ENCODE measurements at regions not wholly inside any gene's neighbourhood (a gene's known extent, or its start where the extent isn't known, plus 50 kb on each side); places are given as distances from the start of the nearest gene placed in this dataset.

- DNase-seq, result no peak
- no peaks in the 10 kb centered on the region for H3K36me3 ChIP-seq (ENCODE audit: control insufficient read depth, insufficient read depth, low read length)
- no peak overlapping the region for H3K4me3 ChIP-seq (ENCODE audit: insufficient read depth, low read depth, low read length, poor library complexity, severe bottlenecking)
- H3K4me1 ChIP-seq (ENCODE audit: control insufficient read depth, insufficient read depth, low read length, poor library complexity, severe bottlenecking), result no peaks in the 10 kb centered on the region
- H3K27ac ChIP-seq (ENCODE audit: insufficient read depth, low read length, poor library complexity, severe bottlenecking), result no peak overlapping the region
- H3K27me3 ChIP-seq (replicated peaks; ENCODE audit: control insufficient read depth, insufficient read depth, low read length, poor library complexity, severe bottlenecking), result no peaks in the 10 kb centered on the region
- no peaks in the 10 kb centered on the region for H3K9me3 ChIP-seq (ENCODE audit: control insufficient read depth, low read length)
Measured at GRCh38 chr13:24104723-24105122, 55.8 kb upstream of the SPATA13 start.

- H3K36me3 ChIP-seq (ENCODE audit: control insufficient read depth, insufficient read depth, low read length), result no peaks in the 10 kb centered on the region
- H3K27me3 ChIP-seq (replicated peaks; ENCODE audit: control insufficient read depth, insufficient read depth, low read length, poor library complexity, severe bottlenecking), result no peaks in the 10 kb centered on the region
- H3K27ac ChIP-seq (ENCODE audit: insufficient read depth, low read length, poor library complexity, severe bottlenecking), result no peak overlapping the region
- H3K4me3 ChIP-seq (ENCODE audit: insufficient read depth, low read depth, low read length, poor library complexity, severe bottlenecking), result no peak overlapping the region
- no peak for DNase-seq
- H3K4me1 ChIP-seq (ENCODE audit: control insufficient read depth, insufficient read depth, low read length, poor library complexity, severe bottlenecking), result no peaks in the 10 kb centered on the region
- H3K9me3 ChIP-seq (ENCODE audit: control insufficient read depth, low read length), result no peaks in the 10 kb centered on the region
Measured at GRCh38 chr13:24106429-24106828, 54.1 kb upstream of the SPATA13 start.

GRCh38 chr13:24107955-24108614 is 52.4 kb upstream of the SPATA13 start:
- Histone ChIP-seq H3K4me3 (ENCODE audit: insufficient read depth, low read depth, low read length, poor library complexity, severe bottlenecking) (no peak overlapping the region), H3K4me1 (ENCODE audit: control insufficient read depth, insufficient read depth, low read length, poor library complexity, severe bottlenecking) (no peaks in the 10 kb centered on the region), H3K36me3 (ENCODE audit: control insufficient read depth, insufficient read depth, low read length) (no peaks in the 10 kb centered on the region), H3K27ac (ENCODE audit: insufficient read depth, low read length, poor library complexity, severe bottlenecking) (no peak overlapping the region), H3K9me3 (ENCODE audit: control insufficient read depth, low read length) (no peaks in the 10 kb centered on the region), H3K27me3 (replicated peaks; ENCODE audit: control insufficient read depth, insufficient read depth, low read length, poor library complexity, severe bottlenecking) (no peaks in the 10 kb centered on the region)
- no peak for DNase-seq

- Histone ChIP-seq H3K4me3 (ENCODE audit: insufficient read depth, low read depth, low read length, poor library complexity, severe bottlenecking) (no peak overlapping the region), H3K36me3 (ENCODE audit: control insufficient read depth, insufficient read depth, low read length) (no peaks in the 10 kb centered on the region), H3K4me1 (ENCODE audit: control insufficient read depth, insufficient read depth, low read length, poor library complexity, severe bottlenecking) (no peaks in the 10 kb centered on the region), H3K9me3 (ENCODE audit: control insufficient read depth, low read length) (no peaks in the 10 kb centered on the region), H3K27ac (ENCODE audit: insufficient read depth, low read length, poor library complexity, severe bottlenecking) (no peak overlapping the region), H3K27me3 (replicated peaks; ENCODE audit: control insufficient read depth, insufficient read depth, low read length, poor library complexity, severe bottlenecking) (no peaks in the 10 kb centered on the region)
- DNase-seq, result no peak
Measured at GRCh38 chr13:24108615-24108965, 51.9 kb upstream of the SPATA13 start.

GRCh38 chr13:24110011-24110410 is 50.5 kb upstream of the SPATA13 start:
- Histone ChIP-seq H3K9me3 (ENCODE audit: control insufficient read depth, low read length) (no peaks in the 10 kb centered on the region), H3K4me1 (ENCODE audit: control insufficient read depth, insufficient read depth, low read length, poor library complexity, severe bottlenecking) (no peaks in the 10 kb centered on the region), H3K27me3 (replicated peaks; ENCODE audit: control insufficient read depth, insufficient read depth, low read length, poor library complexity, severe bottlenecking) (no peaks in the 10 kb centered on the region), H3K4me3 (ENCODE audit: insufficient read depth, low read depth, low read length, poor library complexity, severe bottlenecking) (no peak overlapping the region), H3K36me3 (ENCODE audit: control insufficient read depth, insufficient read depth, low read length) (no peaks in the 10 kb centered on the region), H3K27ac (ENCODE audit: insufficient read depth, low read length, poor library complexity, severe bottlenecking) (no peak overlapping the region)
- DNase-seq, result no peak
